ENCODE measurements at regions not wholly inside any gene's neighbourhood (a gene's known extent, or its start where the extent isn't known, plus 50 kb on each side); places are given as distances from the start of the nearest gene placed in this dataset.

DNA sequence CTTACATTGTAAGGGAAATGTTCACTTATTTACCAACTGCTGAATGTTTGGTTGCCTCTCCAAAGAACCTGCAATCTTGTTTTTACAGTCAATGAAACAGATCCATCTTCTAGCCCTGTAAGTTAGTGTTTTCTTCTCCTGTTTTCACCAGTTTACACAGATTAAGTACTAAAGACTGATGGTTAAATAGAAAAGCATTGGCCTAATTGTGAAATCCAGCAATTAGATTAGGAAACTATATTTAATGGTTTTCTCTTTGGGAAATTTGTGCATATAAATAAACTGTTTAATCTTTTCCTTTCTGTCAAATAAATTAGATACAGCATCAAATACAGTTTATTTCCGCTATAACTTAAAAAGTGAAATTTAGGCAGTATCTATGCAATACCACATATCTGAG lies 247.9 kb upstream of the MEF2C start:
- no peaks in the 10 kb centered on the region for H3K9me3 ChIP-seq (ENCODE audit: control insufficient read depth, low read length)
- no peak overlapping the region for H3K9ac ChIP-seq
- TF ChIP-seq, protein P1, sequence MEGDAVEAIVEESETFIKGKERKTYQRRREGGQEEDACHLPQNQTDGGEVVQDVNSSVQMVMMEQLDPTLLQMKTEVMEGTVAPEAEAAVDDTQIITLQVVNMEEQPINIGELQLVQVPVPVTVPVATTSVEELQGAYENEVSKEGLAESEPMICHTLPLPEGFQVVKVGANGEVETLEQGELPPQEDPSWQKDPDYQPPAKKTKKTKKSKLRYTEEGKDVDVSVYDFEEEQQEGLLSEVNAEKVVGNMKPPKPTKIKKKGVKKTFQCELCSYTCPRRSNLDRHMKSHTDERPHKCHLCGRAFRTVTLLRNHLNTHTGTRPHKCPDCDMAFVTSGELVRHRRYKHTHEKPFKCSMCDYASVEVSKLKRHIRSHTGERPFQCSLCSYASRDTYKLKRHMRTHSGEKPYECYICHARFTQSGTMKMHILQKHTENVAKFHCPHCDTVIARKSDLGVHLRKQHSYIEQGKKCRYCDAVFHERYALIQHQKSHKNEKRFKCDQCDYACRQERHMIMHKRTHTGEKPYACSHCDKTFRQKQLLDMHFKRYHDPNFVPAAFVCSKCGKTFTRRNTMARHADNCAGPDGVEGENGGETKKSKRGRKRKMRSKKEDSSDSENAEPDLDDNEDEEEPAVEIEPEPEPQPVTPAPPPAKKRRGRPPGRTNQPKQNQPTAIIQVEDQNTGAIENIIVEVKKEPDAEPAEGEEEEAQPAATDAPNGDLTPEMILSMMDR (IDR thresholded peaks at IDR 0.05), result no peak
- H3K4me3 ChIP-seq (ENCODE audit: low read depth, low read length), result no peak overlapping the region
- no peak overlapping the region for H3K4me2 ChIP-seq (ENCODE audit: low read length)
- H3K4me1 ChIP-seq, result no peaks in the 10 kb centered on the region
- no peak overlapping the region for H2AFZ ChIP-seq
- no peaks in the 10 kb centered on the region for H3K27me3 ChIP-seq (ENCODE audit: control insufficient read depth, insufficient read depth, low read length)
- no peaks in the 10 kb centered on the region for H3K79me2 ChIP-seq
- H3K36me3 ChIP-seq (ENCODE audit: control insufficient read depth, insufficient read depth, low read length), result no peaks in the 10 kb centered on the region
- H3K27ac ChIP-seq, result no peak overlapping the region

DNA sequence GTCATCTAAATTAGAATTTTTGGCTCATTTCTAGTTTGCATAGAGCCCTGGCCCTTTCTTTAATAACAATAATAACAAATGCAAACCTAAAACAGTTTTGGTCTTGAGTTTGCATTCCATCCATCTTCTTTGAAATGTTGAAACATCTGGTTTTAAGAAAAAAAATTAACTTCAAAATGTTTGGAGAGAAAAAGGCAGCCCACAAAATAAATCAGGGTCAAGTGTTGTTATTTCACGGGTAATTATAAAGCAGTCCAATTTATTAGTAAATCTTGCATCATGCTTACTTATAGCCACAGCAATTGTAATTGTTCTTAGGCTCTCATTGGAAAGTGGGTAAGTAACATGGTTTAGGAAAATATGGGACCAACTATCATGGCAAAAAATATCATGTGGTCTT lies 247.0 kb upstream of the MEF2C start:
- H3K4me1 ChIP-seq, result no peaks in the 10 kb centered on the region
- H3K4me2 ChIP-seq (ENCODE audit: low read length), result no peak overlapping the region
- H3K4me3 ChIP-seq (ENCODE audit: low read depth, low read length), result no peak overlapping the region
- no peak overlapping the region for H2AFZ ChIP-seq
- TF ChIP-seq, protein P1 (IDR thresholded peaks at IDR 0.05), result no peak
- H3K27ac ChIP-seq, result no peak overlapping the region
- H3K9me3 ChIP-seq (ENCODE audit: control insufficient read depth, low read length), result no peaks in the 10 kb centered on the region
- no peaks in the 10 kb centered on the region for H3K27me3 ChIP-seq (ENCODE audit: control insufficient read depth, insufficient read depth, low read length)
- no peaks in the 10 kb centered on the region for H3K79me2 ChIP-seq
- no peaks in the 10 kb centered on the region for H3K36me3 ChIP-seq (ENCODE audit: control insufficient read depth, insufficient read depth, low read length)
- no peak overlapping the region for H3K9ac ChIP-seq

DNA sequence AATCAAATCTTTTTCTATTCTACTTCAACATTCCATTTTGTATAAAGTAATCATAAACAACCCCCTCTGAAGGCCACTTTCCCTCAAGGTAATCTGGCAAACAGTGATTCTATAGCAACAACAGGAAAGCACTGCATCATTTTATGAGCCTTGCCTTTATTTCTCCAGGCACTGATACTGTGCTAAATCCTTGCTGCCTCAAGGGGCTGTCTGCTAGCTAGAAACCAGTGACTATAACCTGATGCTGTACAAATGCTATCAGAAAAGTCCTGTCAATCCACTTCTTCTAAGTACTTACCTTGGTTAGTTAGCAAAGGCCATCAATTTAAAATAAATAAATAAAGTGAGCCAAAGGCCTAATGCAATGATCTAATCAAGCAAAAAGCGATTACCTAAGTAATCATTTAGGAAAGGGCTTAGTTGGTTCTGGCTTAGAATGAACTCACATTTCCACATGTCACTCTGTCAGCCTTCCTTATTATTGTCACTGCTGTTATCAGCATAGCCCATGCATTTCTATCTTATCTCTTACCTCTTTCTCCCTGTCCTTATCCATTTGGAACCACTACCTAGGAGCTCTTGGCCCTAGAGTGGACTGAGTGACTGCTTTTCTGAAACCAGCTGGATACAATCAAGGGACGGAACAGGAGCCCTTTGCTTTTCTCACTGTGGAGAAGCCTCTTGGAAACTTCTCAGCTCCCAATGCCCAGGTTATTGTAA lies 246.1 kb upstream of the MEF2C start:
- Histone ChIP-seq H3K4me1 (no peaks in the 10 kb centered on the region), H3K4me2 (ENCODE audit: low read length) (no peak overlapping the region), H2AFZ (no peak overlapping the region), H3K9ac (no peak overlapping the region), H3K79me2 (no peaks in the 10 kb centered on the region), H3K4me3 (ENCODE audit: low read depth, low read length) (no peak overlapping the region), H3K9me3 (ENCODE audit: control insufficient read depth, low read length) (no peaks in the 10 kb centered on the region), H3K27ac (no peak overlapping the region), H3K36me3 (ENCODE audit: control insufficient read depth, insufficient read depth, low read length) (no peaks in the 10 kb centered on the region), H3K27me3 (ENCODE audit: control insufficient read depth, insufficient read depth, low read length) (no peaks in the 10 kb centered on the region)
- TF ChIP-seq, protein P1 (IDR thresholded peaks at IDR 0.05), result no peak

DNA sequence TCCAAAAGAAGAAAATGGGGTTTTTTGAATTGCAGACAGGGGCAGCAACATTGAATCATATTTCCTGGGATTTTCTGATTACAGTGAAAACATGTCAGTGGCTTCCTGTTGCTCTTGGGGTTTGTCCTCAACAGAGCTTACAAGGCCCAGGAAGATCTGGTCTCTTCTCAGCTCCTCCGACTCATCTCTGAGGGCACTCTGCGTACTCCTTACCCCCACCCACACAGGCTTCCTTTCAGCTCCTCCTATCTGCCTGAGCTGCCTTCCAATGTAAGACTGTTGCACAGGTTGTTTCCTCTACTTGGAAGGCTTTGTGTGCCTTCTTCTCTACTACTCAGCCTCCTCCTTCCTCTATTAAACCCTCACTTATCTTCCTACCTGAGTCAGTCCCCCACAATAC lies 245.1 kb upstream of the MEF2C start:
- no peak overlapping the region for H3K4me2 ChIP-seq (ENCODE audit: low read length)
- TF ChIP-seq, protein P1 (IDR thresholded peaks at IDR 0.05), result no peak
- no peak overlapping the region for H3K4me3 ChIP-seq (ENCODE audit: low read depth, low read length)
- H3K9ac ChIP-seq, result no peak overlapping the region
- H2AFZ ChIP-seq, result no peak overlapping the region
- no peaks in the 10 kb centered on the region for H3K27me3 ChIP-seq (ENCODE audit: control insufficient read depth, insufficient read depth, low read length)
- H3K9me3 ChIP-seq (ENCODE audit: control insufficient read depth, low read length), result no peaks in the 10 kb centered on the region
- H3K36me3 ChIP-seq (ENCODE audit: control insufficient read depth, insufficient read depth, low read length), result no peaks in the 10 kb centered on the region
- no peaks in the 10 kb centered on the region for H3K79me2 ChIP-seq
- no peaks in the 10 kb centered on the region for H3K4me1 ChIP-seq
- no peak overlapping the region for H3K27ac ChIP-seq

DNA sequence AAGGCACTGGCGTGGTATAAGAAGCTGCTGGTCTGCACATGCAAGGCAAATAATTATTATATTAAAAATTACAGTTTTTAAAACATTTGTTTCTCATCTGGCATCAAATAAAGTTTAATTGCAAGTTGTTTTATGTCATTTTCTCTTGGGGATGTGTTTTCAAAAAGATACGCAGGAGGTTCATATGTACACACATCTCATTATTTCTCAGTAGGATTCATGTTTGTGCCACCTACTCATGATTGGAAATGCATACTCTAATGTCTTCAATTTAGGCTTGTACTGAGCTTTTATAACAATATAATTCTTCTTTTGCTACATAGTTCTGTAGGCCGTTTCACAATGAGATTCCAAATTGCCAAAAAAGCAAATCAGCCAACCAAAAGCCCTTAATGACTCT lies 244.2 kb upstream of the MEF2C start:
- Histone ChIP-seq H3K9me3 (ENCODE audit: control insufficient read depth, low read length) (no peaks in the 10 kb centered on the region), H3K79me2 (no peaks in the 10 kb centered on the region), H3K4me1 (no peaks in the 10 kb centered on the region), H3K4me3 (ENCODE audit: low read depth, low read length) (no peak overlapping the region), H3K27me3 (ENCODE audit: control insufficient read depth, insufficient read depth, low read length) (no peaks in the 10 kb centered on the region), H3K4me2 (ENCODE audit: low read length) (no peak overlapping the region), H3K27ac (no peak overlapping the region), H2AFZ (no peak overlapping the region), H3K36me3 (ENCODE audit: control insufficient read depth, insufficient read depth, low read length) (no peaks in the 10 kb centered on the region), H3K9ac (no peak overlapping the region)
- TF ChIP-seq, protein P1 (IDR thresholded peaks at IDR 0.05), result no peak

All from parathyroid adenoma (tissue), 2 donors.